Natural killer cell (primary cell): ENCODE measurements at regions not wholly inside any gene's neighbourhood (a gene's known extent, or its start where the extent isn't known, plus 50 kb on each side); places are given as distances from the start of the nearest gene placed in this dataset.

Experiments
- ATAC-seq, 3 donors: fragments of 150-1000 bp in 2 of 3; fragments of 200-7000 bp in 1 of 3; cut with Tn5 transposase; 1 replicate in 1 of 3; 2 replicates in 2 of 3; pipeline ENCODE4 v1.10.0; 2021; ENCODE audit warnings: mild to moderate bottlenecking in 2 of 3, moderate library complexity in 2 of 3
- DNase-seq, 2 donors: peaks; one replicate each; pipeline versions ENCODE4 v3.0.0 to v3.0.0-alpha.2; 2013 to 2021; ENCODE audit warnings: mixed read lengths in 1 of 2
- H3K27ac ChIP-seq: one replicate; pipeline ENCODE4 v1.5.1; 2013; ENCODE audit warnings: mild to moderate bottlenecking, low read length
- H3K27me3 ChIP-seq: one replicate; pipeline ENCODE4 v1.6.1; 2013; ENCODE audit warnings: low read length; ENCODE audit not compliant: control insufficient read depth, insufficient read depth
- H3K36me3 ChIP-seq: one replicate; pipeline ENCODE4 v1.6.1; 2013; ENCODE audit warnings: low read length; ENCODE audit not compliant: control insufficient read depth, insufficient read depth
- H3K4me1 ChIP-seq: one replicate; pipeline ENCODE4 v1.6.1; 2013; ENCODE audit warnings: low read length; ENCODE audit not compliant: control insufficient read depth, insufficient read depth
- H3K4me3 ChIP-seq: one replicate; pipeline ENCODE4 v1.5.1; 2013; ENCODE audit warnings: low read length
- H3K9me3 ChIP-seq: one replicate; pipeline ENCODE4 v1.6.1; 2013; ENCODE audit warnings: low read length; ENCODE audit not compliant: control insufficient read depth, insufficient read depth
- H3K27ac Mint-ChIP-seq, 2 donors: one replicate each; pipeline ENCODE4 v1.8.0; 2022; ENCODE audit warnings: mild to moderate bottlenecking in 2 of 2, mixed read lengths in 2 of 2, moderate library complexity in 1 of 2
- H3K27me3 Mint-ChIP-seq, 2 donors: one replicate each; pipeline ENCODE4 v1.8.0; 2022; ENCODE audit warnings: low read depth in 2 of 2, mixed read lengths in 2 of 2
- H3K36me3 Mint-ChIP-seq: one replicate; pipeline ENCODE4 v1.8.0; 2022; ENCODE audit warnings: mixed read lengths
- H3K4me1 Mint-ChIP-seq, 2 donors: one replicate each; pipeline ENCODE4 v1.8.0; 2022; ENCODE audit warnings: mixed read lengths in 2 of 2
- H3K4me3 Mint-ChIP-seq: one replicate; pipeline ENCODE4 v1.8.0; 2022; ENCODE audit warnings: mild to moderate bottlenecking, moderate library complexity, mixed read lengths
- H3K9me3 Mint-ChIP-seq, 2 donors: one replicate each; pipeline ENCODE4 v1.8.0; 2022; ENCODE audit warnings: mixed read lengths in 2 of 2
- CTCF ChIP-seq: fragments of 200-600 bp; IDR thresholded peaks from one replicate; pipeline ENCODE4 v1.8.0; 2022; ENCODE audit warnings: antibody characterized with exemption
- WGBS: methylation state at CpG from one replicate; pipeline ENCODE4 v1.1.7; 2013; ENCODE audit warnings: missing lambda C conversion rate; ENCODE audit not compliant: insufficient coverage; 5-methylcytosine and 5-hydroxymethylcytosine counted together
- intact Hi-C: fragments of 100-400 bp; cut with micrococcal nuclease; formaldehyde crosslinking; loops from one replicate; pipeline ENCODE4 v1.14.2; 2022

GRCh38 chr2:150863691-150864090 is 376.2 kb upstream of the RND3 start:
- no peak for ATAC-seq

DNA sequence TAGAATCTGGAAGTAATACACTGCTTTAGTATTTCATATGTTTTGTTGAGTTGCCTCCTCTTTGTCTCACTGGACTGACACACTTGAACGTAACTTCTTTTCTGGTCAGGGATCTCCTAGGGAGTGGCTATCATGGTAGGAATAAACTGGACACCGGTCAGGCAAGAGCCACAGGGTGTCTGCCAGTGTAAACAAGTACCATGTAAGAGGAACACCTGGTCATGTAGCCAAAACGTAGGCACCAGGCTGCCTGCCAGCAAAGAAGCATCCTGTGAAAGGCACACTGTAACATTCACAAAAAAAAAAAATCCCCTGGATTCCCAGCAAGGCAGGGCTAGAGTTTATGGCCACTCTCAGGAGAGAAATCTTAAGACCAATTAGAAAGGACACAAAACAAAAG is 372.8 kb upstream of the RND3 start:
- no peaks in the 10 kb centered on the region for H3K9me3 ChIP-seq
- no peaks in the 10 kb centered on the region for H3K4me1 ChIP-seq
- H3K4me3 ChIP-seq: no peak overlapping the region
- TF ChIP-seq CTCF: no peak
- no peaks in the 10 kb centered on the region for H3K27me3 Mint-ChIP-seq
- H3K4me1 Mint-ChIP-seq: no peaks in the 10 kb centered on the region
- H3K27me3 ChIP-seq: no peaks in the 10 kb centered on the region
- intact Hi-C loops: no loop called here
- H3K9me3 Mint-ChIP-seq: peaks cover 6 to 7% of the 10 kb centered on the region in 2 donors
- no peaks in the 10 kb centered on the region for H3K36me3 ChIP-seq
- DNase-seq (no peak), ATAC-seq (no peak)
- no peak overlapping the region for H3K27ac Mint-ChIP-seq
- no peaks in the 10 kb centered on the region for H3K36me3 Mint-ChIP-seq
- 65% methylated on average over 3 of the region's 3 CpGs for WGBS
- no peak overlapping the region for H3K27ac ChIP-seq
- H3K4me3 Mint-ChIP-seq: no peak overlapping the region

More at GRCh38 chr2:150863691-150864090, 376.2 kb upstream of the RND3 start:
- H3K36me3 ChIP-seq: no peaks in the 10 kb centered on the region
- no peaks in the 10 kb centered on the region for H3K27me3 ChIP-seq
- H3K27ac ChIP-seq: no peak overlapping the region
- no peak for DNase-seq
- Mint-ChIP-seq H3K9me3 (peaks cover 8 to 9% of the 10 kb centered on the region in 2 donors), H3K4me3 (no peak overlapping the region), H3K27me3 (no peaks in the 10 kb centered on the region), H3K27ac (no peak overlapping the region), H3K36me3 (no peaks in the 10 kb centered on the region), H3K4me1 (no peaks in the 10 kb centered on the region)
- no peaks in the 10 kb centered on the region for H3K4me1 ChIP-seq
- no peak for TF ChIP-seq CTCF
- intact Hi-C loops: no loop called here
- H3K4me3 ChIP-seq: no peak overlapping the region
- no peaks in the 10 kb centered on the region for H3K9me3 ChIP-seq

DNA sequence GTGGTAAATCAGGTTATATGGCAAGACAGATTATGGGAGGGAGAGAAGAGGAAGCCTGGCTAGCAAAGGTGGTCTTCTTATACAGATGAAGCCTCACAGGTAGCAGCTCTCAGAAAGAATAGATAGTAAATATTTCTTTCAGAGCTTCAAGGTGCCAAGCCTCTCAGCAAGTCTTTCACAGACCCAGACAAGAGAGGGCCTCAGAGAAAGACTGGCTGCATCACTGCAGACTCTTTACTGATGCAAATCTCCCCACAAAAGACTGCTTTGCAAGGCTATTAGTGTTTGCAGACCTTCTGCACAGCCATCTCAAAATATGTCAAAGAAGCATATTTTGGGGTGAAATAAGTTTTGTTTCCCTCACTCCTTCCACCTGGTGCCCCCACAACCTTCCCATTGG is 372.4 kb upstream of the RND3 start:
- Histone ChIP-seq H3K36me3 (no peaks in the 10 kb centered on the region), H3K4me1 (no peaks in the 10 kb centered on the region), H3K4me3 (no peak overlapping the region), H3K9me3 (no peaks in the 10 kb centered on the region), H3K27ac (no peak overlapping the region), H3K27me3 (no peaks in the 10 kb centered on the region)
- ATAC-seq: no peak
- H3K36me3 Mint-ChIP-seq: no peaks in the 10 kb centered on the region
- H3K27ac Mint-ChIP-seq: no peak overlapping the region
- H3K4me1 Mint-ChIP-seq: no peaks in the 10 kb centered on the region
- H3K4me3 Mint-ChIP-seq: no peak overlapping the region
- no peaks in the 10 kb centered on the region for H3K27me3 Mint-ChIP-seq
- no peak for TF ChIP-seq CTCF
- H3K9me3 Mint-ChIP-seq: peaks cover 3 to 7% of the 10 kb centered on the region in 2 donors
- intact Hi-C loops: no loop called here
- DNase-seq: no peak

DNA sequence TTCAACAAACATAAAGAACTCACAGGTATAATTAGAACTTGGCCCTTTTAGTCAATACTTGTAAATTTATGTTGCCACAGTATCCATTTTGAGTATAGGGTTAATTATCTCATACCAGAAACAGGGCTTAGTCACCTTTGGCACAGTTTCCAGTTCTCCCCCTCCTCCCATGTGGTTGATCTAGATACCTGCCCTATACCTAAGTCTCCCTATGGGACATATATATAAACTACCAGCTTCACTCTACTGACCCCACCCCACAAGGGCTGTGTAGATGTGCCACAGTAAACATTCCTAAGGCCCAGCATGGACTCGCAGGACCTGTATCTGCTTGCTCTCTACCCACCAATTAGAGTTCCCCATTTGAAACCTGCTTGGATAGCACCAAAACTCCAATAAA is 371.7 kb upstream of the RND3 start:
- H3K27ac ChIP-seq: no peak overlapping the region
- no peak overlapping the region for H3K4me3 ChIP-seq
- H3K27me3 ChIP-seq: no peaks in the 10 kb centered on the region
- Mint-ChIP-seq H3K27ac (no peak overlapping the region), H3K4me3 (no peak overlapping the region), H3K4me1 (no peaks in the 10 kb centered on the region), H3K27me3 (no peaks in the 10 kb centered on the region), H3K9me3 (peaks cover 2 to 7% of the 10 kb centered on the region in 2 donors), H3K36me3 (no peaks in the 10 kb centered on the region)
- intact Hi-C loops: no loop called here
- WGBS: 82% methylated on average over 1 of the region's 1 CpG
- H3K9me3 ChIP-seq: no peaks in the 10 kb centered on the region
- no peak for DNase-seq
- TF ChIP-seq CTCF: no peak
- no peaks in the 10 kb centered on the region for H3K36me3 ChIP-seq
- no peaks in the 10 kb centered on the region for H3K4me1 ChIP-seq
- ATAC-seq: no peak
